Limb (tissue), 2 donors: ENCODE measurements at regions not wholly inside any gene's neighbourhood (a gene's known extent, or its start where the extent isn't known, plus 50 kb on each side); places are given as distances from the start of the nearest gene placed in this dataset.
A peak's percentile ranks its signal among the peaks of the same experiment; 100 is the strongest.

ENCODE experiments used
- DNase-seq, 2 donors: peaks; one replicate each; pipeline ENCODE4 v3.0.0-alpha.2; 2016; ENCODE audit errors: extremely low spot score in 2 of 2

DNA sequence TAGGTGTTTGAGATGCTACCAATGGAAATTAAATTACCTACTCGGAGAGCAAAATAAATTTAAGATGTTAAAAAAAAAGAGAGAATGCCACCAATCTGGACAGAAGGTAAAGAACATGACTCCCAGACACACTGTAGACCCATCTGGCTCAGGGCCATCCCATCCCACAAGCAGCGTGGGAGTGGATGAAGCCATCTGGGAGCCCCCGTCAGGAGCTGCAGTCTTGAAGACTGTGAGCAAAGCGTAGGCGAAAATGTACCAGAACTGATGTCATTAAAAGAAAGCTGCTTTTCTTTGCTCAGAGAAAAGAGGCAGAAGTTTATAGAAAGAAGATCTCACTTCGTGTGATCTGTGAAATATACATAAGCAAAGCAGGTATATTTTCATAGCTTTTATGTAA, 815.7 kb downstream of the QKI start:
- no peak for DNase-seq

DNA sequence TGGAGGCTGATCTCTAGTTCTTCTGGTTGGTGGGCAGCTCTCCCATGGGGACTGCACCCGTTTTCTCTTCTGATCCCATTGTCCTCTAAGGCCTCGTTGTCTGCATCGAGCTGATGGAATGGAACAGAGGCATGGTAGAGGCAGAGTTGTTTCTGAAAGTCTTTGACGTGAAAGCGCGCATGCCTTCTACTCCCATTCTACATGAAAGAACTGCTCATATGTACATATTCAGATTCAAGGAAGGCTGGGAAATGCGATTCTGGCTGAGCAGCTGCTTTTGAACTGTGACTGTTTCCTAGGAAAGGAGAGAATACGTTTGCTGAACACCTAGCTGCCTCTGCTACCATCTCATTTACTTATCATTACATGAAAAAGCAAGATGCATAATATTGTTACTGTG, 815.2 kb downstream of the QKI start:
- no peak for DNase-seq

DNA sequence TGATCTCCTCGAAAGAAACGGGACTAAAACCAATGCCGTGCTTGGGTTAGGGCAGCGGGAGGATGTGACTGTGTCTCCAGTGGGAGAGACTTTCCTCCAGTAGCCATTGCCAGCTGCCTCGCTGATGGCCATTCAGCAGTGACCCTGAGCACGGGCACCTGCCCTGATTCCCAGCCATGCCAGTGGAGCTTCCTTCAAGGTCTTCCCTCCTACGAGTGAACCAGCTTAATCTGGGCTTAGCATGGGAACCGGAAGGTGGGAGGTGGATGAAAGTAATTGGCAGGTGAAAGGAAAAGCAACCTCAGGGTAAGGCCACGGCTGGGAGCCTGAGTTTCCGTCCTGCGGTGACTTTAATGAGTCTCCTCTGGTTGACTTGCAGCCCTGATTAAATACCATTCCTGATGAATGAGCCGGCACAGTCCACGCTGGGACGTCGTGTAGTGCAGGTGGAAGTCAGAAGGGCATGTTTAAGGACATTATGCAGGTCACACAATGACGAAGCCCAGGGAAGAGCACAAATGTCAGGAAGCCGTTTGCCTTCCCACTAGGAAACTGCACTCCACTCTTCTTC, 813.5 kb downstream of the QKI start:
- DNase-seq: no peak

- no peak for DNase-seq
These were observed 802.3 kb downstream of the QKI start for GRCh38 chr6:164216839-164217238.

DNA sequence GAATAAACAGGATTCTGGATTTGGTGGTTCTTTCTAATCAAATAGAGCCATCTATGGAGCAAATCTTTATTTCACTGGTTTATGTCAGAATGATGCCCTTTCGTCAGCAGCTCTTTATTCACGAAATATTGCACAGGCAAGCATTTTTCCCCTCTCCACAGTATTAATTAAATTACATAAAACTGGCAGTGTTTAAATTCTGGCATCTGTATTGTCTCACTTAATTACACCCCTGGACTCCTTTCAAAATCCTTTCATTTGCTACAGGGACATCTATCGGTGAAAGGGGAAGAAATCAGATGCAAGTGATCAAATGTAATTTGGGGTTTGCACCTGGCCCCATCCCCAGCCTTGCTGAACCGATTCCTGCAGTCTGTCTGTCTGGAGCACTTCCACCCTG, 801.9 kb downstream of the QKI start:
- DNase-seq: peak in 1 of 2 donors; percentile 13

GRCh38 chr6:164214066-164214465, 799.5 kb downstream of the QKI start:
- DNase-seq: no peak

DNA sequence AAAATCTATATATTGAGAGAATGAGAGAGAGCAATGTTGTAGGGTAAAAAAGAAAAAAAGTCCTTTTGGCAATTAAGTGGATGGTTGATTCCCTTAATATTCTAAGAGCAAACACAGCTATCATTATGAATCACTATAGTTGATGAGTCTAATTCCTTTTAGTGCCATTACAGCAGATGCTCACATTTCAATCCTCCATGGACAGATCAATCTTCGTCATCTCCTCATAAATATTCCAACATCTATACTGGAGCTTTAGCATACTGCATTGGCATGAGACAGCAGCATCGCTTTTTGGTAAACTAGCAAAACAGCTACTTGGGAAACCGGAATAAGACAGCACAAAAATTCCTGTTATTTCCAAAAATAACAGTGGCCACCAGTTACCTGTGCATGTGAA, 796.7 kb downstream of the QKI start:
- DNase-seq: no peak

GRCh38 chr6:164210783-164211182, 796.3 kb downstream of the QKI start:
- DNase-seq: no peak

DNA sequence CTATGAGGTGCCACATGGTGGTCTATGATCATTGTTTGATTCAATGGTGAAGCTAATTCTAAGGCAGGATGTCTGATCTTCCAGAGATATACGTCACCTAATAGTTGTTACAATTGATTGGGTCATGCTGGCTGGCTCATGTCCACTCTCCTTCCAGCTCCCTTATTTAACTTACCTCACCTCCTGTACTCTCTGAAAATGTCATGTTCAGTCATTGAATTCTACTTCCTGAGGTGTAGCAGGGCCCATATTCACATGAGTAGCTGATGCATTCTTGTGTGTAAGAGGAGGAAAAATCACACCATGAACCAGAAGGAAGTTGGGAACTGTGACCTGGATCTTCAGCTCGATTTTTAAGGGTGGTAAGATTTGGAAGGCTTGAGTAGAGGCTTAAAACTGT, 795.8 kb downstream of the QKI start:
- no peak for DNase-seq

GRCh38 chr6:164208371-164208770, 793.9 kb downstream of the QKI start:
- no peak for DNase-seq

DNA sequence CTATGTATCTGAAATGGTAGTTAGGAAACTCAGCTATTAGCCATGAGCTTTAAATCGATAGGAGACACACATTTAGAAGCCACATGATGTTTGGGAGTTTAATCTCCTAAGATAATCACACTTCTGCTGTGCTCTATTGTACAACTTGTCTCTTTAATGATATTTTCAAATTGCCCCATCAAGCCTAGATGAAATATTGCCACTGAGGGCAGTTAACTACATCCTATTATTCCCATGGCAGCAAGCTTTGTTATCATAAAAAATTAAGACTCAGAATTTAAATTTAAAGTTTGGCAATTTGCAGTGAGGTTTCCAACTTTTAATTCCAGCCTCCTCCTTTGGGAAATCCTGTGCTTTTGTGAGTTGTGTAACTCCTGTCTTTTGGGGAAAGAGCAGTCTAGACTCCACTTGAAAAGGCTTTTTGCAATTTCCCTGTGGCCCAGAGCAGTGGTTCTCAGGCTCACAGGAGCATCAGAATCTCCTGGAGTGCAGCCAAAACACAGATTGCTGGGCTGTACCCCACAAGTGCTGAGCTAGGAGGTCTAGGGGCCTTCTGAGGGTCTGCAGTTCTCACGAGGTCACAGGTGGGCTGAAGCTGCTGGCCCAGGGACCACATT, 792.4 kb downstream of the QKI start:
- DNase-seq: no peak

GRCh38 chr6:164200071-164200470, 785.6 kb downstream of the QKI start:
- DNase-seq: no peak

GRCh38 chr6:164195942-164196281, 781.4 kb downstream of the QKI start:
- DNase-seq: no peak

- DNase-seq: no peak
These were observed 780.9 kb downstream of the QKI start for GRCh38 chr6:164195278-164195941.

DNA sequence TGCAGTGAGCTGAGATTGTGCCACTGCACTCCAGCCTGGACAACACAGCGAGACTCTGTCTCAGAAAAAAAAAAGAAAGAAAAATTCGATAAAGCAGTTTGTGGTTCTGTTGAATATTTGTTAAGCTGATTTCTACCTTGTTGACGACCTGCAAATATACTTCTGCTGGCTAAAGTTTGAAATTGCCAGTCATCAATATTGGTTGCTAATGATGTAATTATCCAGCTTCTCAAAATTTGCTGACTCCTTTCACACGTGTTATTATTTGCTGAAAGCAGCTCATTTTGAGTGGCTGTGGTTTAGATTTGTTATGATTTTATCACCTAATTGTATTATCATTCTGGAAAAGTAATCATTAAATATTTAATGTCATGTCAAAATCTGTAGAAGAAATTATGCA, 774.3 kb downstream of the QKI start:
- no peak for DNase-seq

GRCh38 chr6:164185471-164185871, 771.0 kb downstream of the QKI start:
- no peak for DNase-seq

- no peak for DNase-seq
These were observed 769.9 kb downstream of the QKI start for GRCh38 chr6:164184410-164184809.

GRCh38 chr6:164183556-164184123, 769.1 kb downstream of the QKI start:
- no peak for DNase-seq

DNA sequence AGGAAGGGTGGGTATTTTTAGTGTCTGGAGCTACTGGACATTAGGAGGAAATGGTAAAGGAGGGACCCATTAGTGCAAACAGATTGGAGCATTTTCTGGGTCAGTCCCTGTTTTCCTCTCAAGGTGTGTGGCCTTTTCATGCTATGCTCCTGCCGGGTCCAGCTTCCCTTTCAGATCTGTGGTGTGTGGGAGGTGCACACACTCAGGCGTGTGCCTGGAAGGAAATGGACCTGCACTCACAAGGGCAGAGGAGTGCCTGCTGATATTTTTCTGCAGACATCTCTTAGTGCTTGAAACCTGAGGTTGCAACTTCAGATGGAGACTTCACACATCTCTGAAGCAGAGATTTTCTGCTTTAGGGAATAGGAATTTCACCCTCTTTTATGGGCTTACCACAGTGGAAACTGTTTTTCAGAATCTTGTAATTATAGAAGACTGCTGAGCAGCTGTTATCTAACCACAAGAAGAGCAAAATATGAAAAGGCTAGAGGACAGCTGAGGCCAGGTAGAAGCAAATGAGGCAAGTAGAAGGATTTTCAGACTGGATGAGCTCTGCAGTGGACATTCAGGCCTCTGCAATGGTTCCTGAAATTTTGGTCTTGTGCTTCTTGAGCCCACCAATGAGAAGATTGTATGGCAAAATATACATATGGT, 764.3 kb downstream of the QKI start:
- DNase-seq: no peak

- no peak for DNase-seq
These were observed 754.8 kb downstream of the QKI start for GRCh38 chr6:164169355-164169754.

- DNase-seq: no peak
These were observed 754.1 kb downstream of the QKI start for GRCh38 chr6:164168595-164168994.

DNA sequence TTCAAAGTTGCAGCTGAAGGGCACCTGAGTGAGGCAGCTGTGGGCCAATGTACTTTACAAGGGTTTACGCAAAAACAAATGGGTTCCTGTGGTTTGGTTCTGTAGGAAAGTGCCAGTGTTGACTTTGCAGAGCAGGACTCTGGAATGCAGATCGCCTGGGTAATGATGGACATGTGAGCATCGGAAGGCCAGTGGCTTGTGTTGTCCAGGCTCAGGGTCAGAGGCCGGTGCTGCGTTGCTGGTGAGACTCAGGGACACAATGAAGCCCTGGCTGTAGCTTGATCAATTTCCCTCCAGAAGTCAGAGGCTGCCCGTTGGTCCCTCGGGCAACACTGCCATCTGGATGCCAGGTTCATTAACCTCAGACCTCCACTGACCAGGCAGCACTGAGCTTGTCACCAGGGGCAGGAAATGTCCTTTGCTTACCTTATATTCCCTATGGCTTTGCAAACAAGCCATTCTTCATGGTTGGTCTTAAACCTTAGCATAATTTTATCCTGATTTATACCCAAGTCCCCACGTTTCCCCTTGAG, 753.4 kb downstream of the QKI start:
- no peak for DNase-seq
